ENCODE measurements at regions not wholly inside any gene's neighbourhood (a gene's known extent, or its start where the extent isn't known, plus 50 kb on each side); places are given as distances from the start of the nearest gene placed in this dataset.
"Not testable (repeated sequence)": the region's sequence is repeated elsewhere in the genome, so short reads cannot be mapped to it uniquely, and the experiment has no call there.

DNA sequence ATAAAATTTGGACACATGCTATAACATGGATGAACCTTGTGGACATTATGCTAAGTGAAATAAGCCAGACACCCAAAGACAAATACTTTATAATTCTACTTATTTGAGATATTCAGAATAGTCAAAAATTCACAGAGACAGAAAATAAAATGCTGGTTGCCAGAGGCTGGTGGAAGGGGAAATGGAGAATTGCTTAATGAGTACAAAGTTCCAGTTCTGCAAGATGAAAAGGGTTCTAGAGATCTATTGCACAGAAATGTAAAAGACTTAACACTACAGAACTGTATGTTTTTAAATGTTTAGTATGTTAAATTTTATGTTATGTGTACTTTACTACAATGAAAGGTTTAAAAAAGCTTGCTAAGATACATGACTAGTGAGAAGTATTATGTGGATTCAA lies 344.8 kb downstream of the CNTN3 start:
- DNase-seq, result no peak

DNA sequence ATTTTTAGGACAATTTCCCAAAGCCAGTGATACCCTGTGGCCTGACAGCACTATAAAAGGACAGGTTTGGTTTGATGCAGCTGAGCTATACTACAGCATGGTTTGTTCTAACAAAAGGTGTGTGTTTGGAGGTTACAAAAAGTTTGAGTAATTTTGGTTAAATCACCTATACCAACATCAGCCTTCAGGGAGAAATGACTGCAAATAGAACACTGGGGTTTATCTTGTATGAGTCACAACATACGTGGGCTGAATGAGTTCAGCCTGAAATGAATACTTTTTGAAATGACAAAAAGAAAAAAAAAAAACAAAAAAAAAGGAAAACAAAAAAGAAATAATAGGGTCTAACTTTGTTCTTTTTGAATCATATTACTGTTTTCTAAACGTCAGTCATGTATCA lies 345.7 kb downstream of the CNTN3 start:
- DNase-seq, result no peak

- peak in 1 of 2 donors; percentile 41 for DNase-seq
These were observed 346.8 kb downstream of the CNTN3 start for GRCh38 chr3:74267588-74268184.

DNA sequence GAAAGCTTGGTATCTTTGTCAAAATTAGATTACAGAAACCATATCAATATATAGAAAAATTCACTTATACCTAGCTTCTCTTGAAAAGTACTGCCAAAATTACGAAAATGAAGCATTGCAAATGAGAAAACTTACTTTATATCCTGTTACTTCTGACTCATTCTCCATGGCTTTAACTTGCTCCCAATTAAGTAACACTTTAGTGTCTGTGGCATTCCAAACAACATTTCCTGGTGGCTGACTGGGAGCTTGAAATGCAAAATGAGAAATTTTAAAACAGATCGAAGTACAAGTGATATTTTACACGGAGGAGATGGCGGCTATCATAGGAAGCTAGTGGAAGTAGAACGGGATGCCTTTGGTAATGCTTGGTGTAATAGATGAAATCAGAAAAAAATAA lies 347.3 kb downstream of the CNTN3 start:
- no peak for DNase-seq

- no peak for DNase-seq
These were observed 349.4 kb downstream of the CNTN3 start for GRCh38 chr3:74265069-74265468.

DNA sequence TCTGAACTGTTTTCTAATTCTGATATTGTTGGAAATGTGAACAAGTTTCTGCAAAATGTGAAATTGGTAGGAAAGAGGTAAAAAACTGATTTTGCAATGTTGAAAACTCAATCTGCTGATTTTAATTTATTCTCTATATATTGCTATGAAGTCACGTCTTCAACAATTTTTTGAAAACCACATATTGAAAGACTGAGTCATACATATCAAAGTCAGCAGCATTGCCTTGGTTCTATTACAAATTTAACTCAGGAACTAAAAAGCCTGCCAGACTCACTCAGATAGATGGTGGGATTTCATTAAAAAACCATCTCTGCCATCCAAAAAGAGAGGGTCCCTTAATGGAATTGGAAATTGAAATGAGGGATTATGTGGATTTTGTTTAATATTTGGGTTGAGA lies 351.4 kb downstream of the CNTN3 start:
- no peak for DNase-seq

DNA sequence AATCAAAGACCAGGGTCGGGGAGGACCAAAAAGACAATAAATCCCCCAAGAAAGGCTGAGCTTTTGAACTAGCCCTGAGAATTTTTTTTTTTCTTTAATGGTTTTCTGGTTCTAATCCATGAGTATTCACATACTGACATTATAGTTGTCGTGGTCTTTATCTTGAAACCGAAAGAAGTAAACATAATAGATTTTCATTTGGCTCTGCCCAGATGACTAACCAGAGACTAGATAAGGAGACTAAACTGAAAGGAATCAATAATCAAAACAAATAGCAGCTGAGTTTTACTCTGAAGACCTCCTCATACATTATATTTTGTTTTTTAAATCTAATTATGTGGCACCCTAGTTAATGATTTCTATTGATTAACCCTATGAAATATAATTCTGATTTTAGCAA lies 381.4 kb downstream of the CNTN3 start:
- DNase-seq, result no peak

- no peak for DNase-seq
These were observed 397.0 kb downstream of the CNTN3 start for GRCh38 chr3:74217467-74217866.

- DNase-seq, result no peak
These were observed 400.2 kb downstream of the CNTN3 start for GRCh38 chr3:74214286-74214685.

DNA sequence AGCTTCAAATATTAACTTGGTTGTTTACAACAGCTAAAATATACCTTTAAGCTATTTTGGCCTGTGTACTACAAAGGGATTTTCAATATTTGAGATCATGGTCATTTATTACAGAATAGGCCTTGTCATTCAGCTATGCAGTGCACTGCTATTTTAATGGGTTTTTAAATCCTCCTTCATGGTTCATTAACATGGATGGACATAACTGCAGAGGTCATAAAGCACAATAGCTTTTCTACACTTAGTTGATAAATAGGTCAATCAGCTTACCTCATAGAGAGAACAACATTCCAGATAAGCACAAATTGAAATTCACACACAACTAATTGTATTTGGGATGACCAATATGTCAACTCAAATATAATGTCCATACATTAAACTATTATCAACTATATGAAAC lies 403.7 kb downstream of the CNTN3 start:
- no peak for DNase-seq

DNA sequence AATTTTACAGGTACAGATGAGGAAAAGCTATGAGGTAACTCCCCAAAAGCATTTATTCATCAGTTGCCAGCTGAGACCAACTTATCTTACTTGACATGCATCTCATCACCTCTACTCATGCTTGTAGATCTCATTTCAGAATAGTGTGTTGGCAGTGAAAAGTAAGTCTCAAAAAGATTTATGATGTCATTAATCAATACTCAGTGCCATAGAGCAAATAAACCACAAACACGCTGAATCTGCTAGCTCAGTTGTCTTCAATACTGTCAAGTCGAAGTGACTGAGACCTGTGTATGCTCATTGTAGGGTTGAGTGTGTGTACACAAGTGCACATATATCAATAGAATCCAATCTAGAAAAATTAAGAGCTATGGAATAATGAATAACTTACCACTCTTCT lies 413.5 kb downstream of the CNTN3 start:
- DNase-seq, result no peak

- not testable (repeated sequence) for DNase-seq
These were observed 435.8 kb downstream of the CNTN3 start for GRCh38 chr3:74178664-74179063.

GRCh38 chr3:74173090-74173489 lies 441.4 kb downstream of the CNTN3 start:
- DNase-seq, result no peak

- DNase-seq, result no peak
These were observed 446.5 kb downstream of the CNTN3 start for GRCh38 chr3:74167926-74168325.

DNA sequence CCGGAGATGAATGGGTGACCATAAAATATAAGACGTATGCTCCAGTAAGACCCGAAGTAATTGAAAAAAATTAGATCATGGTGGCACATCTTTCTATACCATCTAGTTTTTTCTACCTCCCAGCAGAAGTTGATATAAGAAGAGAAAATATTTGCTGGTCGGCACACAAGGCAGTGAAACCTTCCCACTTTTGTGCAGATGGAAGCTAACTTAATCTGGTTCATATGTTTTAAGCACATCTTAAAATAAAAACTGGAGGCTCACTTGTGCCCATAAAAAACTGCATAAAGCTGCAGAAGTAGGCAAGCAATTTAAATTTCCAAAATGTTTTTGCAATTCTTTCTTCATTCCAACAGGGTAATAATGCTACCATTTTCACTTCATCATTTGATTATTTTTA lies 449.2 kb downstream of the CNTN3 start:
- DNase-seq, result peak in 1 of 2 donors; percentile 38

GRCh38 chr3:74149466-74149865 lies 465.0 kb downstream of the CNTN3 start:
- DNase-seq, result no peak

- DNase-seq, result no peak
These were observed 469.2 kb downstream of the CNTN3 start for GRCh38 chr3:74145277-74145676.

- DNase-seq, result no peak
These were observed 474.8 kb downstream of the CNTN3 start for GRCh38 chr3:74139648-74140047.

DNA sequence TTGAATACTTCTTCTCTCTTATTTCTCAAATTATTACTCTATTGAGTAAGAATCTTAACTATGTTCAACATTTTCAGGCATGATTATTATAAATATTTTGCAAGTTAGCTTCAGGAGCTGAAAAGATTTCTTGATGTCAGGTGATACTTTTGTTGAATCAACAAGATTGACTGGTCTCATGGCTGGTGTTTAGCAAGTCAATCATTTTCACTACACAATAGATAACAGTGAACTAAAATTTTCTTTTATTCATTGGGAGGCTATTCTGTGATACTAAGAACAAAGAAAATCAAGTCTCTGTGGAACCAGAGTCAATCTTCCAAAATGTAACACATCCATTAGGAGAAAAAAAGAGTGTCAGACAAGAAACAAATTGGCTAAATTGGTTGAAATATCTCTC lies 476.7 kb downstream of the CNTN3 start:
- no peak for DNase-seq

DNA sequence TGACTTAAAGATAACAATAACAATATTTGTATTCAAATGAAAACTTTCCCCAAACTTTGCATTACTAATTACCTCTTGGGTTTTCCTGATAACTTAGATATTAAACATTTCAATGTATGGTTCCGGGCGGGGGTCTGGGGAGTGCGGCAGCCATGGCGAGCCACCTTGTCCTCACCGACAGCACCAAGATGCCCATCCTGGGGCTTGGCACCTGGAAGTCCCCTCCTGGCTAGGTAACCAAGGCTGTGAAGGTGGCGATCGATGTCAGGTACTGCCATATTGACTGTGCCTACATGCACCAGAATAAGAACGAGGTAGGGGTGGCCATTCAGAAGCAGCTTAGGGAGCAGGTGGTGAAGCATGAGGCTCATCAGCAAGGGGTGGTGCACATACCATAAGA lies 478.7 kb downstream of the CNTN3 start:
- no peak for DNase-seq

DNA sequence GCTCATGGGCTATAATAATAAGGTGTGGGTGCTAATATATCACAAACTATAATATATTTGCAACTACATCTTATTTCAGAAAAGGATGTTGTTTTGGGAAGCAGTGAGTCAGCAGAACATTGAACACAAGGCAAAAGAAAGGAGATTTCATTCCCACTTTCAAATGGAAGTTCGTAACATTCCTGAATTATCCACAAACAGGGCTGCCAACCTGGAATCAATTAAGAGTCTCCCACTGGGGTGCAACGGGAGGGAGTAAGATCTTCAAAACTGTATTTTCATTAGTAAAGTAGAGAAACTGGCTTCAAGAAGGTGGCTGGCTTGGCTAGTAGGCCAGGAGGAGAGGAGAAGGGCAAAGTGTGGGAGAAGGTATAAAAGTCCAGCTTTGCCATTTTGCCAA lies 479.6 kb downstream of the CNTN3 start:
- DNase-seq, result no peak

DNA sequence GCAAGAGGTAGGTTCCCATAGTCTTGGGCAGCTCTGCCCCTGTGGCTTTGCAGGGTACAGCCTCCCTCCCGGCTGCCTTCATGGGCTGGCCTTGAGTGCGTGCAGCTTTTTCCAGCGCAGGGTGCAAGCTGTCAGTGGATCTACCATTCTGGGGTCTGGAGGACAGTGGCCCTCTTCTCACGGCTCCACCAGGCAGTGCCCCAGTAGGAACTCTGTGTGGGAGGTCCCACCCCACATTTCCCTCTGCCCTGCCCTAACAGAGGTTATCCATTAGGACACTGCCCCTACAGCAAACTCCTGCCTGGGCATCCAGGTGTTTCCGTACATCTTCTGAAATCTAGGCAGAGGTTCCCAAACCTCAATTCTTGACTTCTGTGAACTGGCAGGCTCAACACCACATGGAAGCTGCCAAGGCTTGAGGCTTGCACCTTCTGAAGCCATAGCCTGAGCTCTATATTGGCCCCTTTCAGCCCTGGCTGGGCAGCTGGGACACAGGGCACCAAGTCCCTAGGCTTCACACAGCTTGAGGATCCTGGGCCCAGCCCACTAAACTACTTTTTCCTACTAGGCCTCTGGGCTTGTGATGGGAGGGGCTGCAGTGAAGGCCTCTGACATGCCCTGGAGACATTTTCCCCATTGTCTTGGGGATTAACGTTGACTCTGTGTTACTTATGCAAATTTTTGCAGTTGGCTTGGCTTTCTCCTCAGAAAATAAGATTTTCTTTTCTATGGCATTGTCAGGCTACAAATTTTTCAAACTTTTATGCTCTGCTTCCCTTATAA lies 482.7 kb downstream of the CNTN3 start:
- DNase-seq, result not testable (repeated sequence)

- DNase-seq, result no peak
These were observed 484.8 kb downstream of the CNTN3 start for GRCh38 chr3:74129611-74130010.

GRCh38 chr3:74129056-74129455 lies 485.4 kb downstream of the CNTN3 start:
- DNase-seq, result no peak

DNA sequence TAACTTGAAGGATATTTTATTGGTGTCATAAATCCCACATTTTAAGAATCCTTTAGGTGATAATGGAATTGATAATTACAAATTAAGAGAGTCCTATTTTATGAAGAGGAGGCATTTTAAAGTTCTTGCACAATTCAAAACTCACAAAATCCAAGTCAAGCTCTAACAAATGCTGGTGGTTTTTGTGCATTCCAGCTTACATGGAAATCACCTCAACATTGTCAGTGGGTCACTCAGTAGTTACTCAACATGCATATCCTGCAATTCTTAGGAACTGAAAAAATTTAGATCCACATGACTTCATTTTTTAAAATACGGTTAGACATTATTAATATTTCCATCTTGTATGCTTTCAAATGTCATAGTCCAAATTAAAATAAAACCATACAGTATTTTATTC lies 487.2 kb downstream of the CNTN3 start:
- no peak for DNase-seq

Measured in hippocampal formation (tissue), 2 donors.